ENCODE measurements at regions not wholly inside any gene's neighbourhood (a gene's known extent, or its start where the extent isn't known, plus 50 kb on each side); places are given as distances from the start of the nearest gene placed in this dataset.

DNA sequence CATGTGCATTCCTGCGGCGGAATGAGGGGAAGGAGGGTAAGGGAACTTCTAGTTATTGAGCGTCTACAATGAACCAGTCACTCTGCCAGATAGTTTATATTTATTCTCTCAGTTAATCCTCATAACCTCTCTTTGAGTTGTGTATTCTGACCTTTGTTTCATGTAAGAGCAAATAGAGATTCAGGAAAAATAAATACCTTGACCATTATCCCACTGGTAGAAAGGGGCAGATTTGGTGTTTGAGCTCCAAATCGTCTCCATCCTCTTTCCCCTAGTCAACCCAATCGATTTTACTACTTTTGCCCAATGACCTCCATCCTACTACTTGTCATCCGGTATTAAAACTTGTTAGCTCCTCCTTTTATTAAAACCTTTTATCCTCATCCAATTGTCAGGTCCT, 157.1 kb upstream of the SESN3 start:
- FAIRE-seq = no peak
- dilution Hi-C loops (cut with MboI; ENCODE audit: extremely low pct_ligation_motif_present, low sequenced_read_pairs) = no loop called here
- H3K79me2 ChIP-seq (ENCODE audit: control insufficient read depth, insufficient read depth, low read length) = no peaks in the 10 kb centered on the region

DNA sequence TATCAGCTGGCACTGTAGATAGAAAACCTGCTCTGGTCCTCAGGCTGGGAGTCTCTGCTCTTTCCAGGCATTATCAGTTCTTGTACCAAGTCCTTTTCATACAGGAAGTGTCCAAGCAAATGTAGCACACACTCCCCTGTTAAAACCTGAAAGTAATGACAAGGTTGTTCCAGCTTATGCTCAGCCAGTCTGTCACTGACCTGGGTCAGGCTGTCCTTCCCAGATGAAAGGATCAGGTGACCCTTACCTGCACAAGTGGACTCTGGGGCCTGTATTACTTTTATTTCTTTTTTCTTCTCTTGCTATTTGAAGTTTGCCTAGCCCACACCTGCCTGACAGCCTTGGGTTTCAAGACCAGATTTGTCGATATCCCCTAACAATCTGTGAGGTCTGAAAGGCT, 156.3 kb upstream of the SESN3 start:
- BruUV-seq (replicated peaks) = no TSS peak
- FAIRE-seq = no peak
- no peak for DNase-seq (ENCODE audit: low read depth, low spot score)
- Histone ChIP-seq H2AFZ (ENCODE audit: low read depth, low read length) (no peak overlapping the region), H3K4me3 (replicated peaks in 1 of 3; ENCODE audit: insufficient read depth in 1 of 3, low read depth in 1 of 3, low read length in 3 of 3) (no peak overlapping the region), H4K20me1 (replicated peaks; ENCODE audit: control insufficient read depth, extremely low read depth, insufficient read depth, low read length) (no peaks in the 10 kb centered on the region), H3K4me1 (ENCODE audit: control insufficient read depth, extremely low read depth, insufficient read depth, low read length) (no peaks in the 10 kb centered on the region), H3K27me3 (ENCODE audit: control insufficient read depth in 2 of 2, insufficient read depth in 2 of 2, low read length in 2 of 2) (no peaks in the 10 kb centered on the region), H3K9ac (replicated peaks; ENCODE audit: extremely low read depth, insufficient read depth, low read length) (no peak overlapping the region), H3K9me1 (replicated peaks; ENCODE audit: control insufficient read depth, extremely low read depth, insufficient read depth, low read length) (no peaks in the 10 kb centered on the region), H3K4me2 (ENCODE audit: insufficient read depth, low read length) (no peak overlapping the region), H3K79me2 (ENCODE audit: control insufficient read depth, insufficient read depth, low read length) (no peaks in the 10 kb centered on the region), H3K27ac (ENCODE audit: insufficient read depth, low read depth, low read length) (no peak overlapping the region), H3K36me3 (ENCODE audit: control insufficient read depth in 2 of 2, extremely low read depth in 1 of 2, insufficient read depth in 2 of 2, low read length in 2 of 2) (no peaks in the 10 kb centered on the region), H3K9me3 (replicated peaks; ENCODE audit: control insufficient read depth, insufficient read depth, low read length) (no peaks in the 10 kb centered on the region)
- POLR2A ChIA-PET = no interaction called here
- TF ChIP-seq JUN (IDR thresholded peaks at IDR 0.05; ENCODE audit: borderline replicate concordance, insufficient read depth, insufficient read length, low read depth) (no peak), FOS (IDR thresholded peaks at IDR 0.05; ENCODE audit: borderline replicate concordance, insufficient read depth, low read length) (no peak), MAX (IDR thresholded peaks at IDR 0.05; ENCODE audit: insufficient read depth, insufficient read length) (no peak), POLR2AphosphoS5 (IDR thresholded peaks at IDR 0.05; ENCODE audit: insufficient read depth, low read depth, low read length) (no peak)
- CTCF ChIA-PET = no interaction called here
- intact Hi-C loops (cut with micrococcal nuclease) = no loop called here
- dilution Hi-C loops (cut with MboI; ENCODE audit: extremely low pct_ligation_motif_present, low sequenced_read_pairs) = no loop called here

More for the DNA sequence above, 157.1 kb upstream of the SESN3 start:
- H2AFZ ChIP-seq (ENCODE audit: low read depth, low read length) = no peak overlapping the region
- H3K9ac ChIP-seq (replicated peaks; ENCODE audit: extremely low read depth, insufficient read depth, low read length) = no peak overlapping the region
- H3K27me3 ChIP-seq (ENCODE audit: control insufficient read depth in 2 of 2, insufficient read depth in 2 of 2, low read length in 2 of 2) = no peaks in the 10 kb centered on the region
- no peaks in the 10 kb centered on the region for H3K36me3 ChIP-seq (ENCODE audit: control insufficient read depth in 2 of 2, extremely low read depth in 1 of 2, insufficient read depth in 2 of 2, low read length in 2 of 2)
- BruUV-seq (replicated peaks) = no TSS peak
- no peak overlapping the region for H3K4me2 ChIP-seq (ENCODE audit: insufficient read depth, low read length)
- no peaks in the 10 kb centered on the region for H3K9me1 ChIP-seq (replicated peaks; ENCODE audit: control insufficient read depth, extremely low read depth, insufficient read depth, low read length)
- no peaks in the 10 kb centered on the region for H4K20me1 ChIP-seq (replicated peaks; ENCODE audit: control insufficient read depth, extremely low read depth, insufficient read depth, low read length)
- intact Hi-C loops (cut with micrococcal nuclease) = no loop called here
- no peak overlapping the region for H3K4me3 ChIP-seq (replicated peaks in 1 of 3; ENCODE audit: insufficient read depth in 1 of 3, low read depth in 1 of 3, low read length in 3 of 3)
- no peaks in the 10 kb centered on the region for H3K9me3 ChIP-seq (replicated peaks; ENCODE audit: control insufficient read depth, insufficient read depth, low read length)
- no peak for DNase-seq (ENCODE audit: low read depth, low spot score)
- no peaks in the 10 kb centered on the region for H3K4me1 ChIP-seq (ENCODE audit: control insufficient read depth, extremely low read depth, insufficient read depth, low read length)
- ChIA-PET POLR2A (no interaction called here), CTCF (no interaction called here)
- H3K27ac ChIP-seq (ENCODE audit: insufficient read depth, low read depth, low read length) = no peak overlapping the region
- TF ChIP-seq POLR2A (IDR thresholded peaks at IDR 0.05; ENCODE audit: low read depth, low read length) = no peak
- TF ChIP-seq MAX (IDR thresholded peaks at IDR 0.05; ENCODE audit: insufficient read depth, insufficient read length) = no peak
- no peak for TF ChIP-seq GATA2 (IDR thresholded peaks at IDR 0.05; ENCODE audit: insufficient read depth, insufficient read length, low read depth, low read length)
- no peak for TF ChIP-seq POLR2AphosphoS5 (IDR thresholded peaks at IDR 0.05; ENCODE audit: insufficient read depth, low read depth, low read length)
- no peak for TF ChIP-seq MYC (IDR thresholded peaks at IDR 0.05; ENCODE audit: low read depth, low read length)
- no peak for TF ChIP-seq JUN (IDR thresholded peaks at IDR 0.05; ENCODE audit: borderline replicate concordance, insufficient read depth, insufficient read length, low read depth)

All from endothelial cell of umbilical vein (primary cell).